Spleen (tissue), 11 donors: ENCODE measurements at regions not wholly inside any gene's neighbourhood (a gene's known extent, or its start where the extent isn't known, plus 50 kb on each side); places are given as distances from the start of the nearest gene placed in this dataset.

Source experiments
- DNase-seq: peaks from one replicate; pipeline ENCODE4 v3.0.0-alpha.2; 2020
- H3K27ac ChIP-seq, 8 donors: fragments of 200-600 bp; sonication (generic) in 7 of 8; 1 replicate in 4 of 8; 2 replicates in 4 of 8; pipeline versions ENCODE4 v1.5.0 to v1.8.0; 2016 to 2021; ENCODE audit warnings: inconsistent platforms in 4 of 8, mild to moderate bottlenecking in 4 of 8, moderate library complexity in 1 of 8
- H3K27me3 ChIP-seq, 7 donors: fragments of 200-600 bp; sonication (generic) in 6 of 7; replicated peaks in 1 of 7; 1 replicate in 4 of 7; 2 replicates in 3 of 7; pipeline versions ENCODE4 v1.5.0 to v1.8.0; 2016 to 2021; ENCODE audit warnings: inconsistent platforms in 3 of 7, mild to moderate bottlenecking in 1 of 7
- H3K36me3 ChIP-seq, 6 donors: fragments of 200-600 bp; sonication (generic) in 5 of 6; 1 replicate in 4 of 6; 2 replicates in 2 of 6; pipeline versions ENCODE4 v1.5.0 to v1.8.0; 2016 to 2021; ENCODE audit warnings: inconsistent platforms in 2 of 6
- H3K4me1 ChIP-seq, 6 donors: fragments of 200-600 bp; sonication (generic) in 5 of 6; 1 replicate in 3 of 6; 2 replicates in 3 of 6; pipeline versions ENCODE4 v1.5.0 to v1.8.0; 2016 to 2021; ENCODE audit warnings: inconsistent platforms in 3 of 6
- H3K4me3 ChIP-seq, 8 donors: fragments of 200-600 bp; sonication (generic) in 7 of 8; 1 replicate in 4 of 8; 2 replicates in 4 of 8; pipeline versions ENCODE4 v1.5.0 to v1.8.0; 2016 to 2021; ENCODE audit warnings: inconsistent platforms in 4 of 8, mild to moderate bottlenecking in 4 of 8, moderate library complexity in 2 of 8
- H3K9me3 ChIP-seq, 8 donors: fragments of 200-600 bp; sonication (generic) in 7 of 8; 1 replicate in 4 of 8; 2 replicates in 4 of 8; pipeline versions ENCODE4 v1.5.0 to v1.8.0; 2016 to 2021; ENCODE audit warnings: inconsistent platforms in 4 of 8
- CTCF ChIP-seq, 11 experiments: fragments of 200-600 bp in 7 of 11; fragments of 450-650 bp in 4 of 11; sonication (generic) in 4 of 11; IDR thresholded peaks in 8 of 11; conservative IDR thresholded peaks in 3 of 11; 1 replicate in 7 of 11; 2 replicates in 4 of 11; pipeline versions ENCODE4 v1.4.0 to v1.8.0; 2016 to 2021; ENCODE audit warnings: antibody characterized with exemption in 11 of 11, inconsistent platforms in 4 of 11, mild to moderate bottlenecking in 1 of 11
- POLR2A ChIP-seq, 3 donors: fragments of 450-650 bp; IDR thresholded peaks; one replicate each; pipeline ENCODE4 v1.5.1; 2017; ENCODE audit warnings: antibody characterized with exemption in 3 of 3, mild to moderate bottlenecking in 1 of 3
- POLR2AphosphoS5 ChIP-seq, 3 donors: sonication (generic); formaldehyde crosslinking; IDR thresholded peaks; one replicate each; pipeline ENCODE4 v1.5.1; 2017; ENCODE audit warnings: antibody characterized with exemption in 3 of 3
- WGBS, 5 donors: extraction: QIAGEN DNeasy Blood & Tissue Kit in 3 of 5; methylation state at CpG; one replicate each; pipeline versions ENCODE4 v1.1.5 to v1.1.7; 2013 to 2018; 5-methylcytosine and 5-hydroxymethylcytosine counted together
- intact Hi-C: fragments of 100-400 bp; cut with DNase I; formaldehyde crosslinking; loops from one replicate; pipeline ENCODE4 v1.15.0; 2023; ENCODE audit warnings: low total_unique reads
- donor health status: healthy with polysubstance abuse.
- donor health status: DM: no; HTN: no; CAD: no; lungs with moderate emphysema.
- donor health status: DM: no; HTN: no; CAD: no.
- donor health status: Bipolar disorder and iron deficiency.
- donor health status: healthy.
- donor health status: DM: no; HTN: no; CAD: no.
- donor health status: DM: yes; HTN: yes; CAD: no.

- Histone ChIP-seq H3K36me3 (no peaks in the 10 kb centered on the region), H3K27me3 (peaks cover 0 to 13% (median 5%) of the 10 kb centered on the region in 7 donors), H3K4me1 (peaks cover 0 to 11% (median 5%) of the 10 kb centered on the region in 6 donors), H3K27ac (no peak overlapping the region), H3K4me3 (no peak overlapping the region), H3K9me3 (no peaks in the 10 kb centered on the region)
- intact Hi-C loops: loop anchor here (10.0 kb wide), 1 partner anchor 393 kb away; no protein-coding TSS in a partner anchor
- no peak for DNase-seq
- TF ChIP-seq POLR2AphosphoS5 (IDR thresholded peaks at IDR 0.05) (no peak), POLR2A (IDR thresholded peaks at IDR 0.05) (no peak)
- WGBS, 5 donors: 54 to 68% (median 60%) methylated on average over 3 of the region's 3 CpGs
Observed at GRCh38 chr5:5887833-5888232, 465.4 kb downstream of the ICE1 start.

- peak; percentile 87 for DNase-seq
- Histone ChIP-seq H3K36me3 (no peaks in the 10 kb centered on the region), H3K4me1 (peaks cover 0 to 11% (median 5%) of the 10 kb centered on the region in 6 donors), H3K9me3 (no peaks in the 10 kb centered on the region), H3K4me3 (peak overlapping the region in 1 of 8 donors; percentile 28), H3K27ac (no peak overlapping the region), H3K27me3 (peaks cover 0 to 13% (median 5%) of the 10 kb centered on the region in 7 donors)
- 20 to 33% (median 21%) methylated on average over 24 to 42 of the region's 42 CpGs for WGBS, 5 donors
- TF ChIP-seq POLR2A (IDR thresholded peaks at IDR 0.05) (no peak), CTCF (IDR thresholded peaks at IDR 0.05 in 8 of 11, conservative IDR thresholded peaks at IDR 0.05 in 3 of 11) (peak; percentile 27 to 79 (median 61)), POLR2AphosphoS5 (IDR thresholded peaks at IDR 0.05) (peak in 2 of 3 donors; percentile 35 to 42)
- intact Hi-C loops: loop anchor here (10.0 kb wide), 1 partner anchor 392 kb away; no protein-coding TSS in a partner anchor
Observed at GRCh38 chr5:5886812-5887486, 464.5 kb downstream of the ICE1 start.

GRCh38 chr5:5886353-5886752, 463.9 kb downstream of the ICE1 start:
- TF ChIP-seq POLR2A (IDR thresholded peaks at IDR 0.05) (no peak), CTCF (IDR thresholded peaks at IDR 0.05 in 8 of 11, conservative IDR thresholded peaks at IDR 0.05 in 3 of 11) (no peak), POLR2AphosphoS5 (IDR thresholded peaks at IDR 0.05) (no peak)
- peaks cover 0 to 11% (median 5%) of the 10 kb centered on the region in 6 donors for H3K4me1 ChIP-seq
- no peaks in the 10 kb centered on the region for H3K9me3 ChIP-seq
- intact Hi-C loops: loop anchor here (10.0 kb wide), 1 partner anchor 392 kb away; no protein-coding TSS in a partner anchor
- no peaks in the 10 kb centered on the region for H3K36me3 ChIP-seq
- H3K27me3 ChIP-seq: peaks cover 0 to 13% (median 5%) of the 10 kb centered on the region in 7 donors
- no peak overlapping the region for H3K27ac ChIP-seq
- 82 to 92% (median 85%) methylated on average over 17 to 20 of the region's 20 CpGs for WGBS, 5 donors
- no peak overlapping the region for H3K4me3 ChIP-seq
- DNase-seq: no peak

GRCh38 chr5:5885782-5886181, 463.3 kb downstream of the ICE1 start:
- Histone ChIP-seq H3K27me3 (peaks cover 0 to 13% (median 5%) of the 10 kb centered on the region in 7 donors), H3K4me1 (peaks cover 0 to 11% (median 5%) of the 10 kb centered on the region in 6 donors), H3K9me3 (no peaks in the 10 kb centered on the region), H3K4me3 (no peak overlapping the region), H3K36me3 (no peaks in the 10 kb centered on the region), H3K27ac (no peak overlapping the region)
- intact Hi-C loops: loop anchor here (10.0 kb wide), 1 partner anchor 391 kb away; no protein-coding TSS in a partner anchor
- no peak for TF ChIP-seq POLR2AphosphoS5 (IDR thresholded peaks at IDR 0.05)
- TF ChIP-seq CTCF (IDR thresholded peaks at IDR 0.05 in 8 of 11, conservative IDR thresholded peaks at IDR 0.05 in 3 of 11): no peak
- TF ChIP-seq POLR2A (IDR thresholded peaks at IDR 0.05): no peak
- DNase-seq: no peak
- WGBS, 5 donors: 83 to 94% (median 85%) methylated on average over 7 to 8 of the region's 8 CpGs
